NT2/D1 (cell line): ENCODE measurements at regions not wholly inside any gene's neighbourhood (a gene's known extent, or its start where the extent isn't known, plus 50 kb on each side); places are given as distances from the start of the nearest gene placed in this dataset.

Source experiments
- SUZ12 ChIP-seq: IDR thresholded peaks from 2 replicates; pipeline ENCODE4 v1.6.1; 2011; ENCODE audit not compliant: insufficient read length, insufficient read depth; ENCODE audit errors: extremely low read depth
- YY1 ChIP-seq: IDR thresholded peaks from 2 replicates; pipeline ENCODE4 v1.6.1; 2011; ENCODE audit not compliant: insufficient read length, insufficient read depth
- ZNF274 ChIP-seq: IDR thresholded peaks from 2 replicates; pipeline ENCODE4 v1.6.1; 2011; ENCODE audit warnings: mild to moderate bottlenecking, low read depth, low read length

- TF ChIP-seq YY1 (no peak), ZNF274 (no peak), SUZ12 (no peak)
Measured at GRCh38 chr9:79970146-79970425, 398.3 kb downstream of the TLE4 start.
